DOHH2 (cell line): ENCODE measurements at regions not wholly inside any gene's neighbourhood (a gene's known extent, or its start where the extent isn't known, plus 50 kb on each side); places are given as distances from the start of the nearest gene placed in this dataset.

Experiments used
- H3F3A ChIP-seq: fragments of 200-600 bp; sonication (generic), shearing (Covaris generic); 2 replicates; pipeline ENCODE4 v1.6.0; 2016; ENCODE audit warnings: antibody characterized with exemption, mild to moderate bottlenecking; ENCODE audit not compliant: control insufficient read depth, insufficient read depth
- H3K27ac ChIP-seq: fragments of 200-600 bp; sonication (generic); 2 replicates; pipeline ENCODE4 v1.5.1; 2014; ENCODE audit warnings: low read depth, mild to moderate bottlenecking, low read length, moderate library complexity
- H3K27me3 ChIP-seq: fragments of 200-600 bp; sonication (generic); 2 replicates; pipeline ENCODE4 v1.6.1; 2014; ENCODE audit warnings: mild to moderate bottlenecking, low read length, mixed read lengths; ENCODE audit not compliant: control insufficient read depth
- H3K36me3 ChIP-seq: fragments of 200-600 bp; sonication (generic); 2 replicates; pipeline ENCODE4 v1.6.1; 2014; ENCODE audit warnings: mild to moderate bottlenecking, low read length, moderate library complexity, mixed read lengths; ENCODE audit not compliant: control insufficient read depth
- H3K4me1 ChIP-seq: fragments of 200-600 bp; sonication (generic); 2 replicates; pipeline ENCODE4 v1.6.1; 2014; ENCODE audit warnings: mild to moderate bottlenecking, low read length, mixed read lengths; ENCODE audit not compliant: control insufficient read depth
- H3K4me2 ChIP-seq: fragments of 200-600 bp; sonication (generic); 2 replicates; pipeline ENCODE4 v1.6.0; 2014; ENCODE audit warnings: mild to moderate bottlenecking, low read length, moderate library complexity
- H3K4me3 ChIP-seq: fragments of 200-600 bp; sonication (generic); 2 replicates; pipeline ENCODE4 v1.5.1; 2014; ENCODE audit warnings: mild to moderate bottlenecking, low read length, mixed read lengths
- H3K79me2 ChIP-seq: fragments of 200-600 bp; sonication (generic); 2 replicates; pipeline ENCODE4 v1.6.1; 2014; ENCODE audit warnings: mild to moderate bottlenecking, low read length, mixed read lengths; ENCODE audit not compliant: control insufficient read depth
- H3K9me2 ChIP-seq: fragments of 200-600 bp; sonication (generic); replicated peaks from 2 replicates; pipeline ENCODE4 v1.6.1; 2014; ENCODE audit warnings: mild to moderate bottlenecking, low read length, mixed read lengths; ENCODE audit not compliant: control insufficient read depth
- H3K9me3 ChIP-seq: fragments of 200-600 bp; sonication (generic); 2 replicates; pipeline ENCODE4 v1.6.1; 2014; ENCODE audit warnings: antibody characterized with exemption, low read length, mixed read lengths; ENCODE audit not compliant: control insufficient read depth, insufficient read depth
- H4K20me1 ChIP-seq: fragments of 200-600 bp; sonication (generic); 2 replicates; pipeline ENCODE4 v1.6.0; 2014; ENCODE audit warnings: low read depth, mild to moderate bottlenecking, antibody characterized with exemption, low read length, moderate library complexity; ENCODE audit not compliant: control insufficient read depth, insufficient read depth
- EZH2phosphoT487 ChIP-seq: fragments of 200-600 bp; sonication (generic); IDR thresholded peaks from 2 replicates; pipeline ENCODE4 v1.6.1; 2017; ENCODE audit warnings: borderline replicate concordance, mild to moderate bottlenecking, antibody characterized with exemption, low read length, moderate library complexity, mixed read lengths
- TF ChIP-seq, protein P1 (sequence below): fragments of 200-600 bp; sonication (generic); IDR thresholded peaks from one replicate; pipeline ENCODE4 v1.5.1; 2014; ENCODE audit warnings: antibody characterized with exemption, mild to moderate bottlenecking, low read depth, low read length; ENCODE audit not compliant: poor library complexity, severe bottlenecking

DNA sequence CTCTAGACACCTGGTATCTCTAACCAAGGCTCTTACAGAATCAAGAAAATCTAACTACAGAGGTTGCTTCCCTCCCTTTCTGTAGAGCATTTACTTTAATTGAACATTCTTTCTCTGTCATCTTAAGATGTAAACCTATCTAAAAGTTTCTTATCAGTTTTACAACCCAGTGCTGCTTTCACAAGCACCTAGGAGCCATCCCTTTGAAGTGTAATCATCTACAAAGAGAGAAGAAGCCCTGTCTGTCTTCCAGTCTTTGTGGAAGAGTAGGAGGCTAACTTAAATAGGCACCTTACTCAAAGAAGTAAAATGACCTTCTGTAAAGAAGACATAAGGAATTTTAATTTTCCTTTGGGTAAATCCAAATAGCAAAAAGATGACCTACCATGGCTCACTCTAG, 763.9 kb upstream of the LRFN5 start:
- TF ChIP-seq EZH2phosphoT487: no peak
- TF ChIP-seq, protein P1, sequence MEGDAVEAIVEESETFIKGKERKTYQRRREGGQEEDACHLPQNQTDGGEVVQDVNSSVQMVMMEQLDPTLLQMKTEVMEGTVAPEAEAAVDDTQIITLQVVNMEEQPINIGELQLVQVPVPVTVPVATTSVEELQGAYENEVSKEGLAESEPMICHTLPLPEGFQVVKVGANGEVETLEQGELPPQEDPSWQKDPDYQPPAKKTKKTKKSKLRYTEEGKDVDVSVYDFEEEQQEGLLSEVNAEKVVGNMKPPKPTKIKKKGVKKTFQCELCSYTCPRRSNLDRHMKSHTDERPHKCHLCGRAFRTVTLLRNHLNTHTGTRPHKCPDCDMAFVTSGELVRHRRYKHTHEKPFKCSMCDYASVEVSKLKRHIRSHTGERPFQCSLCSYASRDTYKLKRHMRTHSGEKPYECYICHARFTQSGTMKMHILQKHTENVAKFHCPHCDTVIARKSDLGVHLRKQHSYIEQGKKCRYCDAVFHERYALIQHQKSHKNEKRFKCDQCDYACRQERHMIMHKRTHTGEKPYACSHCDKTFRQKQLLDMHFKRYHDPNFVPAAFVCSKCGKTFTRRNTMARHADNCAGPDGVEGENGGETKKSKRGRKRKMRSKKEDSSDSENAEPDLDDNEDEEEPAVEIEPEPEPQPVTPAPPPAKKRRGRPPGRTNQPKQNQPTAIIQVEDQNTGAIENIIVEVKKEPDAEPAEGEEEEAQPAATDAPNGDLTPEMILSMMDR: no peak
- H3K9me3 ChIP-seq: no peaks in the 10 kb centered on the region

GRCh38 chr14:40841886-40842285, 764.8 kb upstream of the LRFN5 start:
- no peak overlapping the region for H3K27ac ChIP-seq
- H3F3A ChIP-seq: no peaks in the 10 kb centered on the region
- no peaks in the 10 kb centered on the region for H3K79me2 ChIP-seq
- H3K9me3 ChIP-seq: no peaks in the 10 kb centered on the region
- H4K20me1 ChIP-seq: no peaks in the 10 kb centered on the region
- H3K9me2 ChIP-seq: no peaks in the 10 kb centered on the region
- H3K4me2 ChIP-seq: no peak overlapping the region
- no peaks in the 10 kb centered on the region for H3K4me1 ChIP-seq
- TF ChIP-seq, protein P1: no peak
- no peak for TF ChIP-seq EZH2phosphoT487
- no peak overlapping the region for H3K4me3 ChIP-seq
- H3K36me3 ChIP-seq: no peaks in the 10 kb centered on the region
- no peaks in the 10 kb centered on the region for H3K27me3 ChIP-seq

More for the DNA sequence above, 763.9 kb upstream of the LRFN5 start:
- Histone ChIP-seq H3K4me2 (no peak overlapping the region), H3K9me2 (no peaks in the 10 kb centered on the region), H3K4me1 (no peaks in the 10 kb centered on the region), H3K27me3 (no peaks in the 10 kb centered on the region), H3K79me2 (no peaks in the 10 kb centered on the region), H3K27ac (no peak overlapping the region), H3F3A (no peaks in the 10 kb centered on the region), H3K4me3 (no peak overlapping the region), H4K20me1 (no peaks in the 10 kb centered on the region), H3K36me3 (no peaks in the 10 kb centered on the region)

DNA sequence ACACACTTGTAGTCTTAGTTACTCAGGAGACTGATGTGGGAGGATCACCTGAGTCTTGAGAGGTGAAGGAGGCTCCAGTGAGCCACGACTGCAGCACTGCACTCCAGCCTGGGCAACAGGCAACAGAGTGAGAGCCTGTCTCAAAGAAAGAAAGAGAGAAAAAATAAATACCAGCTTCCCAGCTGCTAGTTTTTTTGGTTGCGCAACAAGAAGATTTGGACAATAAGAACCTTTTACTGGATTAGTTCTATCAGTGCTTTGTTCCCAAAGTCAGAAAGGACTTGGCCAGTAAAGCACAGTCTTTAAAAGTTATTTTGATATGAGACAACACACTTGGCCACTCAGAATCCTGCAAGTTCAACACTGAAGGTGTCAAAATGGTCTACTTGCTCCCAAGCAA, 768.1 kb upstream of the LRFN5 start:
- Histone ChIP-seq H3K79me2 (no peaks in the 10 kb centered on the region), H3K36me3 (no peaks in the 10 kb centered on the region), H3K4me2 (no peak overlapping the region), H3K27me3 (no peaks in the 10 kb centered on the region), H3K9me3 (no peaks in the 10 kb centered on the region), H4K20me1 (no peaks in the 10 kb centered on the region), H3F3A (no peaks in the 10 kb centered on the region), H3K4me3 (no peak overlapping the region), H3K9me2 (no peaks in the 10 kb centered on the region), H3K4me1 (no peaks in the 10 kb centered on the region), H3K27ac (no peak overlapping the region)
- TF ChIP-seq, protein P1: no peak
- TF ChIP-seq EZH2phosphoT487: no peak

DNA sequence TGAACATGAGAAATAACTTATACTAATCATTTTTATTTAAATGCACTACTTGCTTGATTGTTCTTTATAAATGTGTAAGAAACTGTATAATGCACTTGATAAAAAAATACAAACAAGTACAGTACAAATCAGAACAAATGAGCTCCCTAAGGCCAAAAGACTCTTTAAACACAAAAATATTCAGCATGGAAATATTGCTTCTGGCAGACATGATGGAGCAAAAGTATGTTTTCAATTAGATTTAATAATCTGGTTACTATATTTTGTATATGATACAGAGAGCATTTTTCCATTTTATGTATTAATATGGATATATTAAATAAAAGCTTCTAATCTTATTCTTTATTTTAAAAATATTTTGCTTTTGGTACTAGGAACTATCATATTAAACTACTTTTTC, 800.2 kb upstream of the LRFN5 start:
- no peaks in the 10 kb centered on the region for H3K9me3 ChIP-seq
- H3K4me3 ChIP-seq: no peak overlapping the region
- no peaks in the 10 kb centered on the region for H3K9me2 ChIP-seq
- H3K36me3 ChIP-seq: no peaks in the 10 kb centered on the region
- H3K4me1 ChIP-seq: no peaks in the 10 kb centered on the region
- H3K79me2 ChIP-seq: no peaks in the 10 kb centered on the region
- H3K27me3 ChIP-seq: no peaks in the 10 kb centered on the region
- no peaks in the 10 kb centered on the region for H4K20me1 ChIP-seq
- no peak for TF ChIP-seq EZH2phosphoT487
- TF ChIP-seq, protein P1: no peak
- no peak overlapping the region for H3K27ac ChIP-seq
- H3F3A ChIP-seq: no peaks in the 10 kb centered on the region
- H3K4me2 ChIP-seq: no peak overlapping the region
